Stromal cell of bone marrow (primary cell): ENCODE measurements at regions not wholly inside any gene's neighbourhood (a gene's known extent, or its start where the extent isn't known, plus 50 kb on each side); places are given as distances from the start of the nearest gene placed in this dataset.
A peak's percentile ranks its signal among the peaks of the same experiment; 100 is the strongest.

Experiments
- DNase-seq: peaks from one replicate; pipeline ENCODE4 v3.0.0-alpha.2; 2012; ENCODE audit warnings: low read depth

GRCh38 chr11:135075740-135076139 lies 663.7 kb upstream of the B3GAT1 start:
- no peak for DNase-seq

- no peak for DNase-seq
Observed at GRCh38 chr11:135074397-135074998, 662.5 kb upstream of the B3GAT1 start.

- no peak for DNase-seq
Observed at GRCh38 chr11:135073870-135074269, 661.8 kb upstream of the B3GAT1 start.

GRCh38 chr11:135073381-135073780 lies 661.3 kb upstream of the B3GAT1 start:
- DNase-seq = no peak

DNA sequence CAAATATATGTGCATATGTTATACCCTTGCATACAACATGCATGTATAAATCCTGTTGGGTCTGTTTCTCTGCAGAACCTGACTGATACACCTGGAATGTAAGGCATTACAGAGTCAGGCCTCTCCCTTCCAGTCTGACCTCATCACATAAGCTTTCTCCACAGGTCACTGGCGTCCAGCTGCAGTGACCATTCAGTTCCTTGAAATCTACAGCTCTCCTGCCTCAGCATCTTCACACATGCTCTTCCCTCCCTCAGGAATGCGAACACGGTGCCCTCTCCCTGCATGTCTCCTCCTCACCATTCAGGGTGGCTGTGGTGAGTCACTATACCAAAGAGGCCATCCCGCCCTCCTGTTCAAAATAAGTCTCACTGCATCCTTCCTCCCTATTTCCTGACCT lies 657.8 kb upstream of the B3GAT1 start:
- no peak for DNase-seq

GRCh38 chr11:135069063-135069462 lies 657.0 kb upstream of the B3GAT1 start:
- no peak for DNase-seq

DNA sequence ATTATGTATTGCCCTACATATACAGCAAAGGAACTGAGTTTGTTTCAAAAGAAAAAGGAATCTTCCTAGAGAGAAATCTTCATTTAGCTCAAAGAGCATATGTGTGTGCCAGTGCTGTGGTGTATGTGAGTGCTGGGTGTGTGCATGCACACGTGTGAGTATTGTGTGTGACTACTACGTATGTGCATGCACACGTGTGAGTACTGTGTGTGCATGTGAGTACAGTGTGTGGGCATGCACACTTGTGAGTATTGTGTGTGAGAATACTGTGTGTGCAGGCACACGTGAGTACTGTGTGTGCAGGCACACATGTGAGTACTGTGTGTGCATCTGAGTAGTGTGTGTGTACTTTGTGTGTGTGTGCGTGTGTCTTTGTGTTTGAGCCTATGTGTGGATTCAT lies 651.0 kb upstream of the B3GAT1 start:
- DNase-seq = no peak

DNA sequence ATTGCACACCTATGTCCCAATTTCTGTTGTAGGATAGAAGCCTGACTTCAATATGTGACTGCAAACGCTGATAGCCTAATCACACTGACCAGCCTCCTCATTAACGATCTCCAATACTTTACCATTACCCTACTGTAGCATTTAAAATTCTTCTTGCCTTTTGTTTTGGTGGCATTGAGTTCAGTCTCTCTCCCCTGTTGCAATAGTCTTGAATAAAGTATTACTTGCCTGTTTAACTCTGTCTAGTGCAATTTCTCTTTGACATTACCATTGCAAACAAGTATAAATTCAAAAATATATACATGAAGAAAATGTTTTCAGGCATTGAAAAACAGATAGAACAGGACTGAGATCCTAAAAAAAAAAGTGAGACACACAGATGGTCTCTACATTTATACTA lies 649.1 kb upstream of the B3GAT1 start:
- DNase-seq = no peak

GRCh38 chr11:135046986-135047385 lies 634.9 kb upstream of the B3GAT1 start:
- no peak for DNase-seq

DNA sequence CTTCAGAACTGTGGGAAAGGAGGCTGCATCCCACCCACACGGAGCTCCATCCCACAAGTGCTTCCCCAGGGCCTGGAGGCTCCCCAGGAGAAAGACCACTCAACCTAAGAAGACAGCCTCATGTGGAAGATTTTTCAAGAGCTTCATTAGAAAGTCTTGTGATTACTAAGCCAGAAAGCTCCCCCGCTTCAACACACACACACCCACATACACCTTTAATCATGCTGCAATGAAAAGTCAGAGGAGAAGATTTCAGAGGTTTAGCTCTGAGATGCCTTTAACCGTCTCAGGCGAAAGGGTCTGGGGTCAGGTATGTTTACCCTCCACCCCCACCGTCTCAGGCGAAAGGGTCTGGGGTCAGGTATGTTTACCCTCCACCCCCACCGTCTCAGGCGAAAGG lies 634.5 kb upstream of the B3GAT1 start:
- no peak for DNase-seq

DNA sequence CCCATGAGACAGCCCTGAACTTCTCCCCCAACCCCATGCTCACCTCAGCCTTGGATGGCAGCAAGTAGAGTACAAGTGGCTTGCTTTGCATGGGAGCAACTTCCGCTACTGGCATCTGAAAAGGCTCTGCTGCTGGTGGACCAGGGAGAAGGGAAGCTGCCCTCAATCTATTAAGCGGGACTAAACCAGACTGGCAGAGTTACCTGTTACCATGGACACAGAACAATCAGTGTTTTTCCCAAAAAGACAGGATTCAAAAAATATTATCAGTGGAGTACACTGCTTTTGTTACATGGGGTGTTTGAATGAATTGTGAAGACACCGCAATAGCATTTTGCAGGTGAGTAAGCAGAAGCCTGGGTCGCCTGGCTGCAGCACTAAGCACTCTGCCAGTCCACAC lies 631.4 kb upstream of the B3GAT1 start:
- DNase-seq = no peak

DNA sequence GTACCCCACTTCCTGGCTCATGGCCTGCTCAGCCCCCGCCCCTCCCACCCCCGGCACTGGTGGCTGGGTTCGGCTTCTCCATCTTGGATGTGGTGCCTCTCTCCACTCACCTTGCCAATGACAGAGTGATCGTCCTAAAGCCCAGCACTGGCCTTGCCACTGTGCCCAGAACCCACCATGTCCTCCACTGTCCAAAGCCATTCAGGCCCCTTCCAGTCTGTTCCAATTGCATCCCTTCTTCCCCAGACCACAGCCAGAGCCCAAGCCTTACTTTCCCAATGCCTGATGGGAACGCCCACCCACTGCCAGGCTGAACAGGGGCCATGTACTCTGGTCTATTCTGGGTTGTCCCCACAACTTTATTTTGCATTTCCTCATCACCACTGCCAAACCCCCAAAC lies 625.8 kb upstream of the B3GAT1 start:
- no peak for DNase-seq

DNA sequence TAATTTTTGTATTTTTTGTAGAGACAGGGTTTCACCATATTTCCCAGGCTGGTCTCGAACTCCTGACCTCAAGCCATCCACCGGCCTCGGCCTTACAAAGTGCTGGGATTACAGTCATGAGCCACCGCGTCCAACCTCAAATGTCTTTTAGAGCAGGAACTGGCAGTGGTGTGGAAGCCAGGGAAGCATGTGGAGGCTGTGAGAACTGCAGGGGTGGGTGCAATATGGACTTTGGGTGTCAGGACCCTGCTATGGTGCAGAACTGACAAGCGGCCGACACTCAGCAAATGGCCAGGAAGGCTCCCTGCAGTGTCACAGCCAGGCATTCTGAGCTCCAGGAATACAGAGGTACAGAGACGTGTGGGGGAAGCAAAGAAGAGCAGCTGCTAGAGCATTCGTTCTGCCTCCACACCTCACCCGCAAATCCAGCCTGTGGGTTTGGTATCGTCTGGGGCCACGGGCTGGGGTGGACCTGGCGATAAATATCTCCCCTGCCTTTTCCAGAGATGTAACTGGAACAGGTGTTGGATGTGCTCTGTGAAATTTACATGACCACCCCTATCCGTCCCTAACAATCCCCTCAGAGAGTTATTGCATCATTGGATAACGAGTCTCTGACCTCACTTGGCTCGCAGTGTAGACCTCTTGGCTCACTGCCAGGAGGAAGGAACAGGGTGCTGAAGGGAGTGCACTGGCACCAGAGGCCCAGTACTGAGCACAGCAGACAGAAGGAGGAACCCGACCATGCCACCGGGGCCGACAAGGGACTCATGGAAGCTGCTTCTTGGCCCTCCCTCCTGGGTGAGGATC lies 624.7 kb upstream of the B3GAT1 start:
- DNase-seq = no peak

- DNase-seq = no peak
Observed at GRCh38 chr11:135035282-135035681, 623.2 kb upstream of the B3GAT1 start.

- DNase-seq = peak; percentile 9
Observed at GRCh38 chr11:135033540-135033939, 621.5 kb upstream of the B3GAT1 start.

GRCh38 chr11:135031205-135031989 lies 619.4 kb upstream of the B3GAT1 start:
- no peak for DNase-seq

DNA sequence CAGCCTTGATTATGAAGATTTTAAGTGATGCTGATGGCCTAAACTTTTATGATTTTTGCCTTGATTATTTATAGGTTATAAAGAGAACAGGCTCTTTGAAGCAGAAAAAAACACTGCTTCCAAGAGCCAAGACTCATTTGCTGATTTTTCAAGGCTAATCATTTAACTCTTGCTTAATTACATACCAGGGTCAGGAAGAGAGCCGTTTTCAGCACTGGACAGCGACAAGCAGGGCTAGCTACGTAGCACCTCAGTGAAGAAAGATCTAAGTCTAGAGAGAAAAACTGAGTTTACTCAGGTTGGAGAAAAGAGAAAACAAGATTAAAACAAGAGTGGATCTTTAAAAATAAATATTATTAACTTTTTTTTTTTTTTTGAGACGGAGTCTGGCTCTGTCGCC lies 615.4 kb upstream of the B3GAT1 start:
- peak; percentile 7 for DNase-seq

DNA sequence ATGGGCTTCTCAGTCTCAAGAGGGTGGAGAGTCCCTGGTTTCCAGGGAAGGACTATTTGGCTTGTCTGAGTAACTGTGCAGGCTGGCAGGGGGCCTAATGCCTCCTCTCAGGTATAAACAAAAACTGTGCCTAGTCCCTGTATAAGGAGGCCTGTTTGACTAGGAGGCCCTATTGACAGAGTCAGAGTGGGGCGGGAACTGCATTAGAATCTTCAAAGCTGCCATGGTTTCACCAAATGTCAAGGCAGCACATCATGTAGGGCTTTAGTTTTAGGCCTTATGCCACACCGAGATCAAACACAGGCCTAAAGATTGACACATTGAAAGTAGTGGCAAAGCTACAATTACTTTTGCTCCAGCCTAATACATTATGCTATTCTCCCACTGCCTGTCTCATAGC lies 611.5 kb upstream of the B3GAT1 start:
- no peak for DNase-seq

- no peak for DNase-seq
Observed at GRCh38 chr11:135022454-135022853, 610.4 kb upstream of the B3GAT1 start.

DNA sequence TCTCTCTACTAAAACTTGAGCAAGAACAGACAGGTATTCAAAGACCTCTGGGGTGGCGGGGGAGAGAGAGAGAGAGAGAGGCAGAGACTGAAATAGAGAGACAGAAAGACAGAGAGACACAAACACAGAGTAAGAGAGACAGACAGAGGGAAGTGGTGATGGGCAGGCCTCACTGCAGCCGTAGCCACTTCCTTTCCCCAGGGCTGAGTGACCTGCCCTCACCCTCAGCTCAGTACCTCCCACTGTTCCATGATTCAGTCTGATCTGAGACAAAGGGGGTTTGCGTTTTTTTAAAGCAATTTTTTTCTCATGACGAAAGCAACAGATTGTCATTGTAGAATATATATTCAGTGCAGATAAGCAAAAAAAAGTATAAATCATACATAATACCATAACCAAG lies 607.9 kb upstream of the B3GAT1 start:
- no peak for DNase-seq

DNA sequence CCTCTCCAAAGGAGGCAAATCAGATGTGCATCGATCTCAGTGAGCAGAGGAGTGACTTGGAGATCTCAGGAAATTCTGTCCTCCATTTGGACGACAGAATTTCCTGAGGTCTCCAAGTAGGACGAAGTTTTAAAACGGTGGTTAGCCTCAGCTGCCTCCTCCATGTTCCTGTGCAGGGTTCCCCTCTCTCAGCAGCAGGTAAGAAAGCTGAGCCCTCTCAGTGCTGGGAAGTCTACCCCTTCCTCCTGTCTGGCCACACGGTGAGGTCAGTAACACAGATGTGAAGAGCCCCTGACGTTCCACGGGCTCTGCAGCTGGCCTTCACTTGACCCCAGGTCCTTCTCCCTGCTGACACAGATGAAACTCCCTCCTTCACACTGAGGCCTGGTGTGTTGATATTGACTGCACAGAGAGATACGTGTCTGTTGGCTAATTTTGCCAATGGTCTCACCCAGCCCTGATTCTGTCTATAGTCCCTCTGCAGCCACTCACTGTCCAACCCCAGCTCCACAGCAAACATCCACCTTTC lies 607.4 kb upstream of the B3GAT1 start:
- no peak for DNase-seq

- DNase-seq = no peak
Observed at GRCh38 chr11:135017296-135017695, 605.3 kb upstream of the B3GAT1 start.

GRCh38 chr11:135015966-135016365 lies 603.9 kb upstream of the B3GAT1 start:
- no peak for DNase-seq
